GM21390 (cell line): ENCODE measurements at regions not wholly inside any gene's neighbourhood (a gene's known extent, or its start where the extent isn't known, plus 50 kb on each side); places are given as distances from the start of the nearest gene placed in this dataset.
"Not testable (repeated sequence)": the region's sequence is repeated elsewhere in the genome, so short reads cannot be mapped to it uniquely, and the experiment has no call there.

Experiments used
- ATAC-seq: cut with Tn5 transposase; IDR thresholded peaks from one replicate; pipeline ENCODE4 v1.9.1; 2021; ENCODE audit not compliant: unreplicated experiment

DNA sequence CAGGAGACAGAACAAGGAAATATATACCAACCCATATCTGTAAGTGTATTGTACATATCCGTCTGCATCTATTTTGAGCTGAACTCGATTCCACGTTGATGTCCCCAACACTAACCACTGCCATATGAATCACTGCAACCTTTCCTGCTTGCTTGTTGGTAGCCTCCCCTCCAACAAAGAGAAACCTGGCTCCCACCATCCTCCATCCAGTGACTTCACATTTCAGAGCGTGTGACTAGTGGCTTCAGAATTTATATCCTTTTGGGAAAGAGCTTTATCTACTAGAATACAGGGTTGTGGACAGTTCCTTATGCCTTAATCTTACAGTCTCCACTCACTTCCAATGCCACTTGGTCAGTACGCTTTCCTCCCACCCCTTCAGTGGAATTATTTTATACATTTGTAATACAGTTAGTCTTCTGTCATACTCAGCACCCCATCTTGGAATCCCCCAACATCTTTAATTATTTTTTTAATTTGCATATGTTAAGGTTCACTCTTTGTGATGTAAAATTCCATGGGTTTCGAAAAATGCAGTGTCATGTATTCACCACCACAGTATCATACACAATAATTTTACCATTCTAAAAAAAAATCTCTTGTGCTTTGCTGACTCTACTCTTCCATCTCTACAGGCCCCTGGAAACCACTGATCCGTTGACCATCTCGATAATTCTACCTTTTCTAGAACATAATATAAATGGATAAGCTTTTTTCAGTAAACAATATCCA lies 264.7 kb downstream of the BCL2L11 start:
- ATAC-seq, result not testable (repeated sequence)

DNA sequence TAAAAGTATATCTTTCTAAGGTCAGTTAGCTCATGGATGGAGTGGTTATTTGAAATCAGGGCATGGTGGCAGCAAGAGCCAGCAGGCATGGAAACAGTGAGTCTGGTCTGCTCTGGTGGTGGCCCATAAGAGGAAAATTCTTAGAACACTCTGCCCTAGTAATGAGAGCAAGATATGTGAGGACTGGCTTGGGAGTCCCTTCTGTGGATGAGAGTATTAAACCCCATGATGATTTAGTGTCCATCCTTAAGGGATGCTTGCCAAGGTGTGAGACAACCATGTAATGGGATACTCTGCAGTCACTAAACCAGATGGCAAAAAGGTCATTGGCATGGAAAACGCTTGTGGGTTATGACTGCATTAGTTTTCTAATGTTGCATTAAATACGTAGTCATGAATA lies 269.9 kb downstream of the BCL2L11 start:
- not testable (repeated sequence) for ATAC-seq

DNA sequence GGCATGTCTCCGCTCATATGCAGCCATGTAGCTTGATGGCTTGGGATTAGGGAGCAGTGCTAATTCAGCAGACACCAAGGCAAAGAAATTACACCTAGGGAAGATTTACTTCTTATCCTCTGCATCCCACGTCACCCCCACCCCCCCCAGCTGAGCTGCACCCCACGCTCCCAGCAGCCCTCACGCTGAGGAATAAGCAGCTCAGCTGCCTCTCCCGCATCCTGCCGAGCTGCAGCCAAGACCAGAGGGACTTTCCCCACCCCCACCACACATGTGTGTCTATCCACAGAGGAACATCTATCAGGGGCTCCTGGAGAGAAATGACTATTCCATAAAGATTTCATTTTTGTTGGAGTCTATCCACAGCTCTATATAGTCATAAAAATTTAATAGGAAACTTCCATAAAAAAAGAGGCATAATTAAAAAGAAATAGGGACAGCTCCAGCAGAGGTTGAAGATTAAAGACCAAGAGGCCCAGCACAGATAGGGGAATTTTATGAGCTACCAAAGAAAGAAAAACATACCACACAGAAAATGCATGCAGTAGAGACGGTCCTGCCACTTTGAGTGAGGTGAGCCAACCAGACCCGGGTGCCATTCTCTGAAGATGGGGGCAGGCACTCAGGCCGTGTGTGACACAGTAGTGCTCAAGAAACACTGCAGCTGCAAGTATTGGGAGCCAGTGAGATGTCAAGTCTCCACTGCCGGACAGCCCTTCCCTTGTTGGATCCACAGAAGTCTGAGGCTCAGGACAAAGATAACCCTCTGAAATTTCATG lies 274.8 kb downstream of the BCL2L11 start:
- not testable (repeated sequence) for ATAC-seq

DNA sequence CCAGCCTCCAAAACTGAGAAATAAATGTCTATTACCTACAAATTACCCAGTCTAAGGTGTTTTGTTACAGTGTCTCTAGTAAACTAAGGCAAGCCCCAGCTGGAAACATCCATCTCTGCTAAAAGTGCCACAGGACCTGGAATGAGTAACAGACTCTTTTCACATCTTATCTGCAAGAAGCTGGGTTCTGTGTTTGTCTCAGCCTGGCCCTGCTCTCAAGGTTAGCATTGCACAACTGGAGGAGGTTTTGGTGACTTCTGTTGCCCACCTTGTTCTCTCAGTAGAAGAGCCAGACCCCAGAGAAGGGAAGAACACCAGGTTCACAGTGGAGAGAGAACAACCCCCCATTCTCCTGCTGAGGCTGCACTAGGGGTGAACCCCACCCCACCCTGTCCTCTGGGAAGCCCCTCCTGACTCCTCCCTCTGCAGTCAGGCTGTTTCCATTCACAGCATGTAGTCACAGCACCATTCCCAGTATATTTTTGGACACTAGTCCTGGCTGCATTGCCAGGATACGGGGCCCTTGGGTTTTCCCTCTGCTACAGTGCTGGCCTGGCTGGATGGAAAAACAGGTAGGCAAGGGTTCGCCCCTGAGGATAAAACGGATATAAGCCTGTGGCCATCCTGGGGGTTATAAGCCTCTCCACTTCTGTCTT lies 280.0 kb downstream of the BCL2L11 start:
- not testable (repeated sequence) for ATAC-seq

DNA sequence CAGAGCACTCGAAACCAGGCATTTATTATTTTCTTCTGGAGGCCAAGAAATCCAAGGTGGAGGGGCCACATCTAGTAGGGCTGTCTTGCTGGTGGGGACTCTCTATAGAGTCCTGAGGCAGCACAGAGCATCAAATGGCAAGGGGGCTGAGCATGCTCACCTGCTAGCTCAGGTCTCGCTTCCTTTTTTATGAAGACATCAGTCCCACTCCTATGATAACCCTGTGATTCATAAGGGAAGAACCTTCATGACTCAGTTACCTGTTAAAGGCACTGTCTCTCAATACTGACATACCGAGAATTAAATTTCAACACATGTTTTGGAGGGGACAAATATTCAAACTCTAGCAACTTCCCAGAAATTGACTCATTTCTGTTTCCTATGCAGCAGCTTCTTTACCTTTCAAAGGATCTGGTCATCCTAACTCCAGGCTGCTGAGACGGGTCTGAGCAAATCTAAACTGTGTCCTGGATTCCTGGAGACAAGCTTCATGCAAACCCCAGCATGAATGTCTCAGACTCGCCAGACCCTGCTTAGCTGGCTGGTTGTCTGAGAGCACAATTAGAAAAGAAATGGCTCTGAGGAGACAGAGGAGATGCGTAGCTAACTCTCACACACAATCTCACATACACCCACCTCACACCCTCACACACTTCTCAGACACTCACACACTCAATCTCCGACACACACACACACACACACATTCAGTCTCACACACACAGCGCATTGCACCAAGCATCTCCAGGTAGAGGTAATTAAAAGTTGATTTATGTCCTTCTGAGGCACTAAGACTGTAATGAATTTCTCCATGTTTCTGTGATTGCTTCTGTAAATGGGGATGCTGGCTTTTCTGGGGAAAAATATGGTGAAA lies 280.8 kb downstream of the BCL2L11 start:
- ATAC-seq, result not testable (repeated sequence)

DNA sequence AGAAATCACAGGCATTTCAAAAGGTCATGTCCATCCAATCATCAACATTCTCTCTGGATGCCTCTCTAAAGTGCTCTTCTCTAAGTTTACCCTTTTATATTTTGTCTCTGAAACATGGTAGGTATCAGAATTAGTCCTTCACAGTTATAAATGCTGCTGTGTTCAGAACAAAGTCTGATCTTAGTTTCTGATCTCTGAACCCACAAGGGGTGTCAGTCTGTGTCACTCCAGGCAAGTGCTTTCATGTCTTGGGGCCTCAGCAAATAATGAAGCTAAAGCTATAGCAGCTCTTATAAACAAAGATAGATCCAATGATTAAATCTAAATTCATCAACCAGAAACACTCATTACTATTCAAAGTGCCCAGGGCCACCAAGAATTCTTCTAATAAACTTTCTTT lies 281.7 kb downstream of the BCL2L11 start:
- not testable (repeated sequence) for ATAC-seq

DNA sequence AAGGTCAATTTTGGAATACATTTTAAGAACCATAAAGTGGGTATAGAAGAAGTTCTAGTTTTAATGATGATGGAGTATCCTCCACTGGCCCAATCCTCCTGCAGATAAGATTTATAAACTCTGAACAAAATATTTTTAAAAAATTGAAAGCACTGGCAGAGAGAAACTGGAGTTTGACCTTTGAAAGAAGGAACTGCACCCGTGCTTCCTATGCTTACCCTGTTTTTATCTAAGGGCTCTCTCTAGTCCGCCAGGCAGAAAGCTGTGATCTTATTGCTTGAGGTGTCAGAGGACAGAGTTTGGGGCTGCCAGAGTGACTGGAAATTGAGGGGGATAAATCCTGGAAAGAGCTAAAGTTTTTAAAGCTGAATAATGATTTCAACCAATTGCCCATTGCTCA lies 282.6 kb downstream of the BCL2L11 start:
- ATAC-seq, result not testable (repeated sequence)

DNA sequence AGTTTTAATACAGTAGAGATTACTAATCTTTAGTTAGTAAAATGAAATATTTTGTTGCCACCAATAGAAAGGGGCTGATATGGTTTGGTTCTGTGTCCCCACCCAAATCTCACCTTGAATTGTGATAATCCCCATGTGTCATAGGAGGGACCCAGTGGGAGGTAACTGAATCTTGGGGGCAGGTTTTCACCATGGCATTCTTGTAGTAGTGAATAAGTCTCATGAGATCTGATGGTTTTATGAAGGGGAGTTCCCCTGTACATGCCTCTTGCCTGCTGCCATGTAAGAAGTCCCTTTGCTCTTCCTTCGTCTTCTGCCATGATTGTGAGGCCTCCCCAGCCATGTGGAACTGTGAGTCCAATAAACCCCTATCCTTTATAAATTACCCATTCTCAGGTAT lies 285.9 kb downstream of the BCL2L11 start:
- not testable (repeated sequence) for ATAC-seq

DNA sequence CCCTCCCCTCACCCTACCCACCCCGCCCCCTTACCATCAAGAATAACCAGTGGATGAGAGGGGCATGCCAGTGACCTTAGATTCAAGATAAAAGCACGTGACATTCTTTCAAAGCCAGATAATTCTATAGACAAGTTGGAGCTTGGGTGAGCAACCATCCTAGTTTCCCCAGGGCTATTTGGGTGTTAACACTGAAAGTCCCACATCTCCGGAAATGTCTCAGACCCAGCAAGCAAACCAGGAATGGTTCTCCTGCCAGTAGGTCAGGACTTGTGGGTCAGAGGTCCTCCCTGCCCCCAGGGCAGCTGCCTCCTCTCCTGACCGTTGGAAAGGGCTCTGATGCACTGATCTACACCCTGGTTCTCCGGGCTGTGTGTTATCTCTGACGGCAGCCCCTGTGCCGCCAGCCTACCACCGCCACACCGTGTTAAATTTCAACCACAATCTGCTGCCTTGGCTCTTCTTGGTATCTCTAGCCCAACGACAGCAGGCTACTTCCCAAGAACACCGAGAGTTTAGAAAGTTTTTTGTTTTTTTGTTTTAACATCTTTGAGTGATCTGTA lies 287.0 kb downstream of the BCL2L11 start:
- ATAC-seq, result not testable (repeated sequence)

DNA sequence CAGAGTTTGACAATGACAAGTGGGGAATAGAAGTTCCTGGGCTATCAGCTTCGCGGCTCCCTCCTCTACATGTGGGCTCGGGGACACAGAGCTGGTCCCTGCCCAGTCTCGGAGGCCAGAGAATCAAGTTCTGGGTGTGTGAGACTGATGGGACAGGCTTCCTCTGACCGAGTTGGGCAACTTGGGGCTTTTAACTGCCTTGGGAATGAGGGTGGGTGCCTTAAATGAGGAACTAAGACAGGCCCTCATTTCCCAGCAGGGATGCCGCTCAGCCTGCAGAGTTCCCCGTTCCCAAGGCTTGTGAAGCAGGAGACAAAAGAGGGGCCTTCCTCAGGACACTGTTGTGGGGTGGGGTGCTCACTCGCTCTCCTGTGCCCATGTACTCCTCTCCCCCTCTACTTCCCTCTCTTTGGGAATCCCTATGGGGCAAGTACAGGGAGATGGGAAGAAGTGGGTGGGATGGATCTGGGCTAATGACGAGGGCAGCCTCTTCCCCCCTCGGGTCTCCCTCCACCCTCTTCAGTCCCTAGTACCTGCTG lies 290.2 kb downstream of the BCL2L11 start:
- ATAC-seq, result not testable (repeated sequence)

DNA sequence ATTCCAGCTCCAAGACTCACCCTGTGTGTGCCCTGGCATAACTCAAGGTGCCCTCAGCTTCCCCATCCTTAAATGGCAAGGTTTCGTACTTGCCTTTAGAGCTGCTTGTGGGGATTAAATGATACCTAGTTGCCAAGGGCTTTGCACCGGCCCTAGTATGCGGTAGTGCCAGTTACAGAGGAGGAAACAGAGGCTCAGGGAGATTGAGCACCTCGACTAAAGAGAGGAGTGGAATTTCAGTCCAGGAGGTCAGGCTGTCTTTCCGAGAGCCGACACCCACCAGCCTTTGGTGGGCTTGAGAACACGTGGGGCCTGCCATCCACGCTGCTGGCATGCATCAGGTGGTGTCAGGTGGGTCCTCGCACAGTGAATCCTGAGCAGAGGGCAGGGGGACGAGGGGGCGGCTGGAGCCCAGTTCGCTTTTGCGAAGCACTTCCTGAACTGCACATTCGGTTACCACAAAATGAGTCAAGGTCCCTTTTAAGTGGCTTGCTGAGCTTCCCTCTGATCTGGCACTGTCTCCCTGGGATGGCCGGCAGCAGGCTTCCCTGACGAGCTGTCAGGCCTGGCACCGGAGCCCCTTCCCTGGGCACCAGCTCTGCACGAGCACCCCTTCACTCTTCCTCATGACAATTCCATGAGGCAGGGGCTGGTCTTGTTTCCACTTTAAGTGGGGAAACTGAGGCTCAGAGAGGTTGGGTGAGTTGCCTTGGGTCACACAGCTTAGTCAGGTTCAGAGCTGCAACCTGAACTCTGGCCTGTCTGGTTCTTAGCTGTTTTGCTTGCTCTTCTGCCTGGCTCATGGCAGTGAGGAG lies 291.4 kb downstream of the BCL2L11 start:
- ATAC-seq, result not testable (repeated sequence)

DNA sequence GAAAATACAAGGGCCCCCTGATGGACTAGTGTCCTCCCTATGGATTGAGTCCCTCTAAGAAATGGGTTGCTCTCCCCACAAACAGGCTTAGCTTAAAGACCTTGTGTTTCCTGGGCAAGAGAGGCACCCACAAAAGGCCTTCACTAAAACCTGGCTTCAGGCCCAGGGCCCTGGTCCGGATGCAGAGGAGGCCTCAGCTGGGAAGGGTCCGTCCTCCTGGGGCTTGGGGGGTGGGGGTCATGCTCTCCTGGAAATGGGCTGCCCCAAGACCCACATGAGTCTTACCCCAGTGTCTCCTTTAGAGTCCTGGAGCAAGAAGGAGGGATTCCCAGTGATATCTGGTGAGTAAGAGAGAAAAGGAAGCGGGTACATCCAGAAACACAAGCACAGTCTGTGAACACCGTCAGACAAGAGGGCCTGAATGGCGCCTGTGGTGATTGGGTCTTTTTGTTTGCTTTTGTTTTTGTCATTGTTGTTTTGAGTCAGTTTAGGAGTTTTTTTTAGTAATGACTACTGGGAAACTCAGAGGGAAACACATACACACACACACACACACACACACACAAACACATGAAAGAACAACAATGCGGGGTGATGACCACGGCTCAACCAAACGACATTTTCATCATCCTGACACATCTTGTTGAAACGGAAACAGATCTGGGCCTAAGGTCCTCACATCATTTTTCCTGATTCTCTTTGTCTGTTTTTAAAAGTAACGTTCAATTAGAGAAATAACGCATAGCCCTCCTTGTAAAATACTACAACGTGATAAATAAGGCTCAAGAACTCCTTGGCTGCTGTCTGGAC lies 292.3 kb downstream of the BCL2L11 start:
- not testable (repeated sequence) for ATAC-seq

DNA sequence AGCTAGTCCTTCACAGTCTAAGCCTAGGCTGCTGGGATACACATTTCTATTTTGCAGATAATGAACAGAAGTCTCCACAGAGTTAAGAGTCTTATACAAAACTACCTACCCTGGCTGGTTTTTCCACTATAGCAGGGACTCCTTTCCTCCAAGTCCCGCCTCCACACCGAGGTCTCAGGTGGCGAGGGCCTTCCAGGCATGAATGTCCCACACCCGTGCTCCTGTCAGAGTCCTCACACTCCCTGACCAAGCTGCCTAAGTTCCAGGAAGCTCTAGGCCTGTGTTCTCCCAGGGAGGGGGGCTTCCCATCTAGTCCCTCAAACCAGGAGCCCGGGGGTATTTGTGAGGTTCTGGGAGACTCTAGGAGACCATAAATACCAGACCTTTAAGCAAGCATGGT lies 293.2 kb downstream of the BCL2L11 start:
- ATAC-seq, result not testable (repeated sequence)

DNA sequence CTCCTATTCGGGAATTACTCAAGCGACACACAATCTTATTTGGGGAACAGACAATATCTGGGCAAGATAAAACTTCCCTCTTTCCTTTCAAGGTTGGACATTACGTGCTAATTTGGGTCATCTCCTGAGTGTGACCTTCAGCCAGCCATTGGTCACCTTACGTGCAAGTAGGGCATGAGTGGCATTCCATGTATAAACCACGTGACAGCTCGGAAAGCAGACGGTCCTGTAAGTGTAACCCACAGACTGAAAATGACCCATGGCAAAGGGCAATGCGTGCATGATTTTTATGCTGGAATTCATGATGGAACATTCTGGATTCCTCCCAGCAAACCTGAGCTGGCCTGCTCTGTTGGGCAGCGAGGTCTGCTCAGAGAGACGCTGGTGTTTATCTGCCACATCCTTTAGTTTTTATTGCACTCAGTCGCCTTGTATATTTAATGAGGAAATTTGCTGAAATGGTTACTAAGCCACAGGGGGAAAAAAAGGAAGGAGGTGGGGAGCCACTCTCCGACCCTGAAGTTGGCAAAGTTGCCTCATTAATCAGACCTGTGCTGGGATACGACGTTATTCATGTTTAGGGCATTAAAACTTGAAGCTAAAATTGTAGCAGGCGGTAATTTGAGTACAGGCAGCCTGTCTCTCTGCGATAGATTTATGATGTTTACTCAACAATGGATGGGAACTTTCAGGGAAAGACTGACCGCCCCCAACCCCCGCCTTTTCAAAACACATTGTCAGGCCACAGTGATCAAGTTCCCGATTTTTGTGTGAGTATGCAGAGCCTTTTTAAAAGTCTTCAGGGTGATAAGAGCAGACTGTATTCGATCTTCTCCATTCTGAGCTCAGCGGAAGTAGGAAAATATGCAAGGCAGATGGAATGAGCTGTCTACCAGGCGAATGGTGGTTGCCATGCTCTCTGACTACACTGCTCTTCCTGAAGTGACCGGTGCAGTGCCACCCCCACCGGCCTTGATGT lies 295.3 kb downstream of the BCL2L11 start:
- ATAC-seq, result not testable (repeated sequence)

DNA sequence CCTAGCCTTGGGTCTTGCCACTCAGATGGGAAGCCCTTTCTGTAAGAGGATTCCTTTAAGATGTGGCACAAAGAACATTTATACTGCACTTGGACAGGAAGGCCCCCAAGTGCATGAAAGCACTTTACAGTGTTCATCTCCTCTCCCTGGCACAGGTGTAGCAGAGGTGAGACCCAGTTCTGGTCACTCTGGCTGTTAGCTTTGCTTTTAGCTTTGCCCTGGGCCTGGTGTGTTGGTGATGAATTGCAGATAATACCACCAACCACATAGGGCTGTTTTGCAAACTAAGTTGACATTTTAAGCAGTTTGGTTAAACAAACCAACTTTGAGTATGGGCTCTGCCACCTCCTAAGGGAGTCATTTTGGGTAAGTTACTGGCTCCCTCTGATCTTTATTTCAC lies 296.3 kb downstream of the BCL2L11 start:
- not testable (repeated sequence) for ATAC-seq

DNA sequence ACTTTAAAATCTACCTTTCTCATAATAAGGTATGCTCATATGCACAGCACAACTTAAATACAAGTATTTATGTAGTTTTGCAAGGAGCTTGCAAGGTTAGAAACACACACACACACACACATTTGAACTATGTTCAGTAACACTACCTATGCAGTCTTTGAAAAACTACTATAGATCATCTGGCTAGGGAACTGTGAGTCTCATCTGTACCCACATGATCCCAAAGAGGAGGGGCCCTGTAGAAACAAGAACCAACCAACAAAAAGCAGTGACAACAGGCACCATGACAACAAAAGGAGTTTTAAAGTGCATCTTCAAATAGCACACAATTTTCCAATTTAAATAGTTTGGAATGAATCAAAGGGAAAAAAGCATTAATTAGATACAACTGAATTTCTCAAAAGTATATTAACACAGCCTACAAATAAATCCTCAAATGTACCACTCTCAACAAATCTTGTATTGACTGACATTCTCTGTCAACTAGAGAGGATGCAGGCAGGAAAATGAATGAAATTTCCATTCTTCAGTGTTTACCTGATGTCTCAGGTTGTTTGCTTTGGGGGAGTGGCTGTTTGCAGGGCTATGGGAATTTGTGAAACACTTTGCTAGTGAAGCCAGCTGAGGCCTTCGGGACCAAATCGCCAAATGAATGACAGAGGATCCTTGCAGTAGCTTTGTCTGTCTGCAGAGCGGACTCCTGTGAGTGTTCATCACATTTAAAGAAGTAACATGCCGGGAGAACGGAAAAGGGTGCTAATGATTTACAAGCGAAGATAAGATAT lies 297.6 kb downstream of the BCL2L11 start:
- ATAC-seq, result not testable (repeated sequence)
